HG03108 (cell line): ENCODE measurements at regions not wholly inside any gene's neighbourhood (a gene's known extent, or its start where the extent isn't known, plus 50 kb on each side); places are given as distances from the start of the nearest gene placed in this dataset.
"Not testable (repeated sequence)": the region's sequence is repeated elsewhere in the genome, so short reads cannot be mapped to it uniquely, and the experiment has no call there.

Experiments used
- ATAC-seq: cut with Tn5 transposase; IDR thresholded peaks from one replicate; pipeline ENCODE4 v1.9.1; 2021; ENCODE audit warnings: moderate library complexity; ENCODE audit not compliant: unreplicated experiment

DNA sequence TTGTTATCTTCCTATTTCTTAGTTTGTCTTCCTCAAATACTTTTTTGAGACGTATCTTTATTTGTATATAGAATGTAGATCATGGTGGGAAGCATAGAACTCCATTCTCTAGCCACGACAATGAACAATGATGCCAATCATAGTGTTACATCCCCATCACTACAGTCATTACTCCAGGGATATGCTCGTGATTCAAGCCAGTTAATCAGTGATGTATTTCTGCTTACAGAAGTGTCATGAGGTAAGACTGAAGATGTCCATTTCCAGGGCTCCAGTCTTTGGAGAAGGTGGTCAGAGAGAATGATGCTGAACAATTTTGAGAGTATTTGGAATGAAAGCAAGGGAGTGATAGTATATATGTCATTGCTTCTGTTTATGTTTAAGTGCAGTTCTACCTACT lies 777.2 kb upstream of the TMEFF2 start:
- ATAC-seq, result no peak

GRCh38 chr2:192969055-192969454 lies 774.3 kb upstream of the TMEFF2 start:
- no peak for ATAC-seq

- no peak for ATAC-seq
Observed at GRCh38 chr2:192960945-192961344, 766.2 kb upstream of the TMEFF2 start.

DNA sequence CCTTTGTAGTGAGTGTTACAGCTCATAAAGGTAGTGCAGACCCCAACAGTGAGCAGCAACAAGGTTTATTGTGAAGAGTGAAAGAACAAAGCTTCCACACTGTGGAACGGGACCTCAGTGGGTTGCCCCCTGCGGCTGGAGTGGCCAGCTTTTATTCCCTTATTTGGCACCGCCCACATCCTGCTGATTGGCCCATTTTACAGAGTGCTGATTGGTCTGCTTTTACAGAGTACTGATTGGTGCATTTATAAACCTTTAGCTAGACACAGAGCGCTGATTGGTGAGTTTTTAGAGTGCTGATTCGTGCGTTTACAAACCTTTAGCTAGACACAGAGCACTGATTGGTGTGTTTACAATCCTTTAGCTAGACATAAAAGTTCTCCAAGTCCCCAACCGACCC lies 763.9 kb upstream of the TMEFF2 start:
- not testable (repeated sequence) for ATAC-seq

DNA sequence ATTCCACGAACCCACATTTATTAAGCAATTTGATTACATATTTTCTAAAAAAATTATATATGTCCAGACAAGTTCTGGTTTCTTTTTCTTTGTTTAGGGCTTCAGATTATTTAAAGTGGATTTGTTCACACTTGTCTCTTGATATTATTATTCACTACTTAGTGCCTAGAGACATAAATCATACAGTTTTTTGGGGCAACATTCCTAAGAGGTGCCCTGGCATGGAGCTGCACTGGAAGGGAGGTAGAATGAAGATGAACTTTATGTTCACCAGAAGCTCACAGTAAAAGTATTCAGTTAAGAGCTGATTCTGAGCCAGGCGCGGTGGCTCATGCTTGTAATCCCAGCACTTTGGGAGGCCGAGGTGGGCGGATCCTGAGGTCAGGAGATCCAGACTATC lies 762.7 kb upstream of the TMEFF2 start:
- no peak for ATAC-seq

DNA sequence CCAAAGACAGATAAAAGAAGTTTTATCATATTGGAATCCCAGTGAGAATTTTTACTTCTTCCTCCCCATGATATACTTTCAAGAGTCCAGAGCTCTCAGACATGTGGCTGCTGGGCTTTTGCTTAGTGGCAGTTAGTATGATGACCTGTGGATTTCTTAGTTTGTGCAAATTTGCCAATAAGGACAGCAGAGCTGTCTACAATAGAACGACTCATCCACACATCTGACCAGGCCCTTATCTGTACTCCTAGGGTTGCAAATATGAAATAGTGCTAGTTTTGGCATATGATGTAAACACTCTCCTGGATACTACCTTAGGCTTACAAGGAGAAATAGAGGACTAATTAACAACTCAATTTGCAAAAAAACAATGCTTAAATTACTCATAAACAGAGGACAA lies 758.4 kb upstream of the TMEFF2 start:
- no peak for ATAC-seq

DNA sequence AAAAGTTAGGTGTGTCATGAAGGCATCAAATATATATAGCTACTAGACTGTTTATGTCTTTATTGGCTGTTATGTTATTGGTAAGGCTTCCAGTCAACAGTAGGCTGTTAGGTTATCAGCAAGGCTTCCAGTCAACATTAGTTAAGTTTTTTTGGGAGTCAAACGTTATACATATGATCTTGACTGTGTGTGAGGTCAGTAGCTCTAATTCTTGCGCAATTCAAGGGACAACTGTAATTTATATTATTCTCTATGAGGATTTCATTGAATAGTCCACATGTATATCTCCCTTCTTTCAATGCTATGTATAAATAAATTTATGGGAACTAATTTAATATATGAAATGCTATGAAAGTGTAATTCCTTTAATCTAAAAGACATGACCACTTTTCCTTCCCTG lies 757.5 kb upstream of the TMEFF2 start:
- ATAC-seq, result no peak

- ATAC-seq, result no peak
Observed at GRCh38 chr2:192948316-192948715, 753.6 kb upstream of the TMEFF2 start.

DNA sequence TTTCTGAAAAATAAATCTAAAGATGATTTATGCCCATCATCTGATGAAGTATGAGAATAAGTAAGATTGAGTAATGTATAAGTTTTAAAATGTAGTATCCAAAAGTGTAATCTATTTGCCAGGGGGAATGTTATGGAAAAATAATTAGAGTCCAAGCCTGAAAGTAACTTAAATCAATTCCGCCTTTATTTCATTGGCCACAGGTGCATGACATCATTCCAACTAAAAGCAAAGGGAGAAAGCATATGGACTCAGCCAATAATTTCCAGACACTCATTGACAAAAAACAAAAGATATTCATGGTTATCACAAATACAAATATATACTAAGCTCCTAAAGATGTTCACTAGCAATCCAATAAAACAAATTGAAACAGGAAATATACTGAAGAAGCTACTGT lies 752.6 kb upstream of the TMEFF2 start:
- ATAC-seq, result no peak

GRCh38 chr2:192940767-192941166 lies 746.0 kb upstream of the TMEFF2 start:
- ATAC-seq, result no peak

DNA sequence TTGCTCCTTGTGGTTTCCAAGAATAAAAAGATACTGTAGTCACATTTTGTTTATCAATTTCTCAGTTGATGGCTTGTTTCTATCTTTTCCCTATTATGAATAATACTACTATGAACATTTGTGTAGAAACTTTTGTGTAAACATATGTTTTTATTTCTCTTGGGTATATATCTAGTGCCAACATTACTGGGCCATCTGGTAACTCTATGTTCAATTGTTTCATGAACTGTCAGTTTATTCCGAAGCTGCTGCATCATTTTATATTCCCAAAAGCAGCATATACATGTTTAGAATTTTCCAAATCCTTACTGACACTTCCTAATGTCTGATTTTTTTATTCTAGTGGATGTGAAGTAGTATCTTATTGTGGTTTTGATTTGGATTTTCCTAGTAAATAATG lies 737.6 kb upstream of the TMEFF2 start:
- ATAC-seq, result no peak

DNA sequence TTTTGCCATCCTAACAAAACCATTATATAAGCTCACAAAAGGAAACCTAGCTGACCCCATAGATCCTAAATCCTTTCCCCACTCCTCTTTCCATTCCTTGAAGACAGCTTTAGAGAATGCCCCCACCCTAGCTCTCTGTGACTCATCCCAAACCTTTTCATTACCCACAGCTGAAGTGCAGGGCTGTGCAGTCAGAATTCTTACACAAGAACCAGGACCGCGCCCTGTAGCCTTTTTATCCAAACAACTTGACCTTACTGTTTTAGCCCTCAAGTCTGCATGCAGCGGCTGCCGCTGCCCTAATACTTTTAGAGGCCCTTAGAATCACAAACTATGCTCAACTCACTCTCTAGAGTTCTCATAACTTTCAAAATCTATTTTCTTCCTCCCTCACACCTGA lies 726.9 kb upstream of the TMEFF2 start:
- not testable (repeated sequence) for ATAC-seq

DNA sequence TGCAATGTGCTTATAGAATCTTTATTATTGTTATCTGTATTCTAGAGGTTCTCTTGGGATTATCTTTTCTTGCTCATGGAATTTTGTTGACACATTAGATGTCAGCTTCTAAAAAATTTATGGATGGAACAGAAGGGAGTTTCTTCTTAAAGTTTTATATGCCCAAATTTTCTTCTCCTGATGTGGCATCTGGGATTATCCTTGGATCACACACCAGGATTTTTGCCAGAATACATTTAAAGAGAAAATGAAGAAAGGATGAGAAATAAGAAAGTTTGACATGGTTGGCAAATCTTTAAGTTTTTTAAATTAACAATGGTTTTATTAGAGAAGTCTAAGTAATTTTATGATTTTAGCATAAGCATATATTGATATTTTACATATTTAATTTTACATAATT lies 706.7 kb upstream of the TMEFF2 start:
- no peak for ATAC-seq

GRCh38 chr2:192899466-192899865 lies 704.7 kb upstream of the TMEFF2 start:
- no peak for ATAC-seq

GRCh38 chr2:192893976-192894375 lies 699.2 kb upstream of the TMEFF2 start:
- ATAC-seq, result not testable (repeated sequence)

GRCh38 chr2:192888109-192888508 lies 693.4 kb upstream of the TMEFF2 start:
- no peak for ATAC-seq

GRCh38 chr2:192887337-192887736 lies 692.6 kb upstream of the TMEFF2 start:
- ATAC-seq, result no peak

DNA sequence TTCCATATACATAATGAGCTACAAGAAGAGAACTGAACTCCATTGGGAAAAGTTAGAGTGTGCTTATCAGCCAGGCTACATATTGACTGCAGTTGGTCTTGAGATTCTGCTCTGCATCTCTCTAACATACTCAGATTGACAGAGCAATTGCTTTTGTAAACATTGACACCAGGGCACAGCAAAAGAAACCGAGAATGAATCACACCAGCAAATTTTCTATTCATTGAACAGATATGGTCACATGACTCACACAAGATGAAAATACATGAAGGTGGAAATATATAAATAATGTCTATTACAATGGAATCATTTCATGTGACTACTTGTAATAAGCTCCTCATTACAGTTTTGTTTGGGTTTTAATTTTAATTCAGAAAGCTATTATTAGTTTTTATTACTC lies 691.9 kb upstream of the TMEFF2 start:
- no peak for ATAC-seq

- ATAC-seq, result no peak
Observed at GRCh38 chr2:192885569-192886160, 690.9 kb upstream of the TMEFF2 start.

- no peak for ATAC-seq
Observed at GRCh38 chr2:192877159-192877558, 682.4 kb upstream of the TMEFF2 start.

DNA sequence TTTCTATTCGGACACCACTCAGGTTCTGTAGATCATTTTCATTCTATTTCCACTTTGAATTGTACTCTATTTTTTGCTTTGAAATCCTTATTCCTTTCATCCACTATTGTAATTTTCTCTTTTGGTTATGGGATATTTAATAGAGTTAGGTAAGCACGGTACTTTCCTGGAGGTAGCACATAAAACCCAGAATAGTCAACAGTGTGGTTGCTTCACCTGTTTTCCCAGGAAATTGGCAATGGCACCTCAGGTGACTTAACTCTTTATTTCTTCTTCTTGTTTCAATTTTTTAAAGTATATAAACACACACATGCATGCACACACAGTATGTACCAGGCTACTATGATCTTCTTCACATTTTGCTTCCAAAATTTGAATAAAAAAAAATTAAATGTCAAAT lies 682.0 kb upstream of the TMEFF2 start:
- ATAC-seq, result no peak

GRCh38 chr2:192854706-192855105 lies 660.0 kb upstream of the TMEFF2 start:
- ATAC-seq, result no peak

DNA sequence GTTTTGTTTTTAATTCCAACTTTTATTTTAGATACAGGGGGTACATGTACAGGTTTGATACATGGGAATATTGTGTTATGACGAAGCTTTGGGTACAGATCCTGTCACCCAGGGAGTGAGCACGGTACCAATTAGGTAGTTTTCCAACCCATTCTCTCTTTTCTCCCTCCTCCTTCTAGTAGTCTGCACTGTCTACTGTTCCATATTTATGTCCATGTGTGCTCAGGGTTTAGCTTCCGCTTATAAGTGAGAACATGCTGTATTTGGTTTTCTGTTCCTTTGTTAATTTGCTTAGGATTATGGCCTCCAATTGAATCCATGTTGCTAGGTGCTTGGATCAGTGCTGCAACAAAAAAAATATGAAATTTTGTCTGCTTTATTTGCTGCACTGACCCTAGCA lies 659.3 kb upstream of the TMEFF2 start:
- ATAC-seq, result no peak

- no peak for ATAC-seq
Observed at GRCh38 chr2:192828947-192829346, 634.2 kb upstream of the TMEFF2 start.
